Fibroblast of villous mesenchyme (primary cell): ENCODE measurements at regions not wholly inside any gene's neighbourhood (a gene's known extent, or its start where the extent isn't known, plus 50 kb on each side); places are given as distances from the start of the nearest gene placed in this dataset.

Source experiments
- DNase-seq: peaks from one replicate; pipeline ENCODE4 v3.0.0-alpha.2; 2010; ENCODE audit warnings: low read depth
- H3K4me3 ChIP-seq: 2 replicates; pipeline ENCODE4 v1.5.1; 2011; ENCODE audit warnings: low read depth, mild to moderate bottlenecking, low read length
- CTCF ChIP-seq: IDR thresholded peaks from 2 replicates; pipeline ENCODE4 v1.5.1; 2012; ENCODE audit warnings: low read depth, mild to moderate bottlenecking, low read length; ENCODE audit not compliant: insufficient read depth

- no peak for DNase-seq
- H3K4me3 ChIP-seq, result no peak overlapping the region
- TF ChIP-seq CTCF, result no peak
These were observed 376.6 kb upstream of the JAG1 start for GRCh38 chr20:11050350-11050749.

GRCh38 chr20:11051136-11051535 lies 377.3 kb upstream of the JAG1 start:
- no peak for TF ChIP-seq CTCF
- DNase-seq, result no peak
- no peak overlapping the region for H3K4me3 ChIP-seq

GRCh38 chr20:11053310-11053709 lies 379.5 kb upstream of the JAG1 start:
- no peak overlapping the region for H3K4me3 ChIP-seq
- TF ChIP-seq CTCF, result no peak
- no peak for DNase-seq

- no peak overlapping the region for H3K4me3 ChIP-seq
- no peak for DNase-seq
- TF ChIP-seq CTCF, result no peak
These were observed 380.6 kb upstream of the JAG1 start for GRCh38 chr20:11054266-11054993.

GRCh38 chr20:11056414-11056813 lies 382.6 kb upstream of the JAG1 start:
- H3K4me3 ChIP-seq, result no peak overlapping the region
- no peak for TF ChIP-seq CTCF
- no peak for DNase-seq

GRCh38 chr20:11057624-11058023 lies 383.8 kb upstream of the JAG1 start:
- no peak for TF ChIP-seq CTCF
- peak; percentile 79 for DNase-seq
- no peak overlapping the region for H3K4me3 ChIP-seq

GRCh38 chr20:11059659-11060058 lies 385.9 kb upstream of the JAG1 start:
- no peak for TF ChIP-seq CTCF
- H3K4me3 ChIP-seq, result no peak overlapping the region
- DNase-seq, result no peak
